CD4-positive, alpha-beta T cell treated with Interleukin-15 for 1 hour (primary cell): ENCODE measurements at regions not wholly inside any gene's neighbourhood (a gene's known extent, or its start where the extent isn't known, plus 50 kb on each side); places are given as distances from the start of the nearest gene placed in this dataset.
"Not testable (repeated sequence)": the region's sequence is repeated elsewhere in the genome, so short reads cannot be mapped to it uniquely, and the experiment has no call there.

Source experiments
- DNase-seq: peaks from one replicate; pipeline ENCODE4 v3.0.0-alpha.2; 2020

- no peak for DNase-seq
These were observed 374.2 kb downstream of the SH2D1A start for GRCh38 chrX:124720532-124720931.

DNA sequence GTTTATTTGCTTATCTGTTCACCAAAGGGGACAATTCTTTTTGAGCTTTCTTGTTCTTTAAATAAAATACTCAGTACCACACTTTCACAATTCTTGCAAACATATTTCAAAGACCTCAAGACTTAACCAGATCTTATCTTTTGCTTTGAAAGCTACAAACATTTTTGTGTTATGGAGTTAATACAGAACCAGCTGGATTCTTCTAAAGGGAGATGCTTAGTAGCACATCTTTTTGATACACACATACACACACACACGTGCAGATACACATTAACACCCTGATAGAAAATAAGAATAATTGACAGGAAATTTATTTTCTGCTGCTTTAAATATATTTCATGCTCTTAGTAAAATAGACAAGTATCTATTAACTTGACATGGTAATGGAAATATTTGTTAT lies 379.1 kb downstream of the SH2D1A start:
- no peak for DNase-seq

DNA sequence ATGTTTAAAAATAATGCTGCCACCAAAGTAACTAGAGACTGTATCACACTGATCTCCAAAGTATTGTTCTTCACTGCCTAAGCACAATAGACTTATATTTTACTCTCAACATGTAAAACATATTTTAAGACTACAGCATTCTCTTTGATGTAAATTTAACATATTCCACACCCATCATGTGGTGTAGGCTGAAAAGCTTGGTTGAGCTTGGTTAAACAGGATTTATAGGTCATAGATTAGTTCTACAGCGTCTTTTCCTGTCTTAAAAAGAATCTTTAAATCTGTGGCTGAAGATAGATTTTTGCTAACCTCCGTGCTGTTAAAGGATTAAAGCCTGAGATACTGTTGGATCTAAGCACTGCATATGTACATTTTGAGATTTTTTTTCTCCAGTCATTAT lies 379.9 kb downstream of the SH2D1A start:
- no peak for DNase-seq

DNA sequence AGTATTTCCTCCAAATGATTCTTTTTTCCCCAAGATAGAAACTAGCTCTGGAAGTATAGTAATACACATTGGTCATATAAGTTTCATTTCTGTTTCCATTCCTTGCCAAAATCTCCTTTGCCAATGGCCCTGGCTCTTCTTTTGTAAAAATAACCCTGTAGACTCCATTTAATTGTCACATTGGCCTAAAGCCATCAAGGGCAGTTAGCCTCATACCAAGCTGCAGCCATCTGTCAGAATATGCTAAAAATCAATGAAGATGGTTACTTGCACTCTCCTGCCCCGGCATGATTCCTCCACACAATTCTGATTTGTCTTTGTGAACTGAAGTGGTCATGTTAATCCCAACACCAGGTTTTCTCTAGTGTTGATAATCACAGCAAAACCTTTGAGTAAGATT lies 380.5 kb downstream of the SH2D1A start:
- no peak for DNase-seq

GRCh38 chrX:124736553-124737270 lies 390.3 kb downstream of the SH2D1A start:
- peak; percentile 53 for DNase-seq

DNA sequence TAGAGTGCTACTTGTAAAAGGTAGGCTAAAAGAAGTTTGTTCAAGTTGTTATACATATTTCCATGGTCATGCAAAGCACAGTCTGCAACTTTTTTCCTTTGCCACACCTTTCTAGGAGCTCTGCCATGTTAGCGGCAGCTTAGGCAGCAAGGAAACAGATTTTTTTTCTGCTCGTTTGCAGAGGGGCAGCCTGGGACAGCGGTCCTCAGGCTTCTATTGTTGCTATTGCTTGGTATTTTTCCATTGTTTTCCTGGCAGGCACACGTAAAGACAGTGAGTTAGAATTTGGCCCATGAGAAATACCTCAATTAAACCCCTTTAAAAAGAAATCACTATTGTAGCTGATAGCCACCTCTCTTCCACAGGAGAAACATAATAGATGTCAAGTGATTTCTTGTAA lies 391.4 kb downstream of the SH2D1A start:
- no peak for DNase-seq

DNA sequence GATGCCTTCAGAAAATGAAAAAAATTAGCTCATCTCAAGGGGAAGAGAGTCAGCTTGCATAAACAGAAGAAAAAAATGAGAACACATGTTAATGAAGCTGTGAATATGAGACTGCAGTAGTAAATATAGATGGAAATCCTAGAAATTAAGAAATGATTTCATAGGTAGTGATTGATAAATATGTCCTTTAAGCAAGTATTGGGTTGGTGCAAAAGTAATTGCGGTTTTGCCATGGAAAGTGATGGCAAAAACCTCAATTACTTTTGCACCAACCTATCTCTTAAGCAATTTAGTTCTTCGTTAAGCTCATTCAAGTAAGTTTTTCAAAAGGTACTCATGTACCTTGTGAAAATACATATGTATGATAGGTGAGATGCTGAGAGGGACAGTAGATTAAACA lies 400.9 kb downstream of the SH2D1A start:
- no peak for DNase-seq

DNA sequence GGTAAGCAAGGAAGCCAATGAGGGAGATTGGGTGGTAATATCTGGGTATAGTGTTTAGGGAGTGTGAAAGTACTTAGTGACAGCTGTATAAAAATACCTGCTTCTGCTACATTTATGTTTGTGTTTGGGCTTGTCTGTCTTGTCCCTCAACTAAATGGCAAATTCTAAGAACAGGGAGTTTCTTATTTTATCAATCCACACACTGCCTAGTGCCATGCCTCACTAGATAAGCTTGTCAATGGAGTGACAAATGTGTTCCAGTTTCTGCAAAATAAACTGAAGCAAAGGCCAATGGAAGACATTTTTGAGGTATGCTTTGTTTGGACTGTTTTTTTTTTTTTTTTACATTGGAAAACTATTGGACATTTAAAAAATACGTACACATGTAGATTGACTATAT lies 418.0 kb downstream of the SH2D1A start:
- DNase-seq = no peak

- no peak for DNase-seq
These were observed 422.8 kb downstream of the SH2D1A start for GRCh38 chrX:124769166-124769565.

GRCh38 chrX:124771292-124771691 lies 424.9 kb downstream of the SH2D1A start:
- DNase-seq = no peak

GRCh38 chrX:124788253-124788652 lies 441.9 kb downstream of the SH2D1A start:
- DNase-seq = not testable (repeated sequence)

DNA sequence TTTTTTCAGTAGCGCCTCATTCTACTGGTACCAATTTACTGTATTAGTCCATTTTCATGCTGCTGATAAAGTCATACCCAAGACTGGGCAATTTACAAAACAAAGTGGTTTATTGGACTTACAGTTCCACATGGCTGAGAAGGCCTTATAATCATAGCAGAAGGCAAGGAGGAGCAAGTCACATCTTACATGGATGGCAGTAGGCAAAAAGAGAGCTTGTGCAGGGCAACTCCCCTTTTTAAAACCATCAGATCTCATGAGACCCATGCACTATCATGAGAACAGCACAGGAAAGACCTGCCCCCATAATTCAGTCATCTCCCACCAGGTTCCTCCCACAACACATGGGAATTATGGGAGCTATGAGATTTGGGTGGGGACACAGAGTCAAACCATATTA lies 443.5 kb downstream of the SH2D1A start:
- DNase-seq = not testable (repeated sequence)

GRCh38 chrX:124791492-124792095 lies 445.2 kb downstream of the SH2D1A start:
- no peak for DNase-seq

DNA sequence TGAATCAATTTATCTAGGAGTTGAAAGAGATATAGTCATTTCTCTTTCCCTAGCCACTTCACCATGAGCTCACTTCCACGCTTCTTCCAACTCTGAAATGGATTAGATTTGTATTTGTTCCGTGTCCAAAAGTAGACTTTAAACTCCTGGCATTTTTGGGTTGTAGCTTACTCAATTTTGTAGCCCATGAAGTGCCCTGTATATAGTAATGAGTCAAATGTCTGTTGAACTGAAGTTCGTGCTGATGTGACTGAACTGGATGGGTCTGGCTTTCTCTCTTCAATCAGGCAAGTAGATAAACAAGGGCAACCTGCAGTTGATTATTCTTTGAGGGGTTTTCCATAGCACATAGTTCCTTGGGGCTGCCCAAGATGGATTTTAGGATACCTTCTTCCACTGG lies 450.6 kb downstream of the SH2D1A start:
- no peak for DNase-seq

GRCh38 chrX:124804962-124805361 lies 458.6 kb downstream of the SH2D1A start:
- no peak for DNase-seq

- DNase-seq = no peak
These were observed 459.1 kb downstream of the SH2D1A start for GRCh38 chrX:124805486-124805885.

- DNase-seq = no peak
These were observed 467.7 kb downstream of the SH2D1A start for GRCh38 chrX:124814106-124814505.

GRCh38 chrX:124818033-124818432 lies 471.7 kb downstream of the SH2D1A start:
- DNase-seq = no peak

DNA sequence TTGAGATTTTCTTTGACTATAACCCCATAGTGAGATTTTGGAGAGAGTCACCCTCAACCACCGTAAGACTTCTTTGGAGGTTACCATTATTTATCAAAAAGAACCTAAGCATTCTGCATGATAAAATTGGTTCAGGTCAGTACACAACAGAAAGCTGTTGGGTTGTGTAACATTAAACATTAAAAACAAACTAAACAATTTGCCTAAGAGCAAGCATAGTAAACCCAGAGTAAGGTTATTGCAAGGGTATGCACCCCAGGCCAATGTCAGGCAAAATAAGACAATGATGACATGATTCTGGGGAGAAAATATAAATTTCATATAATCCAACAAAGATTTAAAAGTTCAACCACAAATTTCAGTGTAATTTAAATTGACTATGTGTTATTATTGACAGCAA lies 472.4 kb downstream of the SH2D1A start:
- no peak for DNase-seq

GRCh38 chrX:124820738-124821137 lies 474.4 kb downstream of the SH2D1A start:
- DNase-seq = no peak

DNA sequence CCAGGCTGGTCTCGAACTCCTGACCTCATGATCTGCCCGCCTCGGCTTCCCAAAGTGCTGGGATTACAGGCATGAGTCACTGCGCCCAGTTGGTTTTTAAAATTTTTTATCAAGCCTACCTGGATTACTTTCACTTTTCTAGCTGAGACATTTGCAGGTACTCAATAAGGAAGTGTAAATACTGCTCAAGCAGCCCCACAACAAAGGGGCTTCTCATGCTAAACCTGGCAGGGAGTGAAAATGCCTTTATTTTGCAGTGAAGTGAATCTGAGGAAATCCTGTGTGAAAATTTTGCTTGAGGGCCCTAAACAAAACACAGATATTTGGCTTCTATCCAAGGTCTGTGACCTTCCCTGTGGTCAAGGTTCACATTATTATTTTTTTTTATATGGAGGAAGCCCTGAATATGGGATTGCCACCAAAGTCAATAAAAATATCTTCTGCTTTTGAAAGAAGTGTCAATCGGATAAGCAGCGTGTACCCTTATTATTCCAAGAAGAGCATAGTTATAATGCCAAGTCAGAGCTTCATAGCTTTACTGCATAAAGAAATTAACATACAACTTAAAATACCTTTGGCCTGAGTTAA lies 481.0 kb downstream of the SH2D1A start:
- DNase-seq = no peak

- DNase-seq = no peak
These were observed 483.6 kb downstream of the SH2D1A start for GRCh38 chrX:124829930-124830329.

DNA sequence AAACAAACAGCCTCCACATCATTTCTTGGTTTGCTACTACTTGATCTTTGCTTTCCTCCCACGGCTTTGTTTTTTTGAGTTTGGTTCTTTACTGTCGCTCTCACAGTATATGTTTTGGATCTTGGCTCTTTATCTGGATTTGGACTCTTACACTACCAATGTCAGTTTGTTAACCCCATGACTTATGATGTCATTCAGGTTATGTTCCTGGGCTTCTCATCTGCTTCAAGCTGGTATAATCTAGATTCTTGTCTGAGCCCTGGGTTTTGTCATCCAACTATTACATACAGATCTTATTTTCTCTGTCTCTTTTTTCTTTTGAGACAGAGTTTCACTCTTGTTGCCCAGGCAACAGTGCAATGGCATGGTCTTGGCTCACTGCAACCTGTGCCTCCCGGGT lies 482.9 kb upstream of the TEX13C start:
- DNase-seq = no peak

- no peak for DNase-seq
These were observed 477.5 kb upstream of the TEX13C start for GRCh38 chrX:124842205-124842604.

- DNase-seq = no peak
These were observed 458.9 kb upstream of the TEX13C start for GRCh38 chrX:124860736-124861135.
